ENCODE measurements at regions not wholly inside any gene's neighbourhood (a gene's known extent, or its start where the extent isn't known, plus 50 kb on each side); places are given as distances from the start of the nearest gene placed in this dataset.

GRCh38 chr4:154088741-154089140, 299.9 kb upstream of the SFRP2 start:
- no peak for DNase-seq (ENCODE audit: low read depth in 2 of 2)

- DNase-seq (ENCODE audit: low read depth in 2 of 2), result no peak
These were observed 297.4 kb upstream of the SFRP2 start for GRCh38 chr4:154086247-154086646.

- no peak for DNase-seq (ENCODE audit: low read depth in 2 of 2)
These were observed 296.0 kb upstream of the SFRP2 start for GRCh38 chr4:154084864-154085263.

GRCh38 chr4:154082760-154083535, 294.1 kb upstream of the SFRP2 start:
- DNase-seq (ENCODE audit: low read depth in 2 of 2), result no peak

- no peak for DNase-seq (ENCODE audit: low read depth in 2 of 2)
These were observed 292.5 kb upstream of the SFRP2 start for GRCh38 chr4:154081391-154081790.

GRCh38 chr4:154078504-154079350, 289.8 kb upstream of the SFRP2 start:
- DNase-seq (ENCODE audit: low read depth in 2 of 2), result no peak

GRCh38 chr4:154076921-154077320, 288.0 kb upstream of the SFRP2 start:
- DNase-seq (ENCODE audit: low read depth in 2 of 2), result no peak

- no peak for DNase-seq (ENCODE audit: low read depth in 2 of 2)
These were observed 284.4 kb upstream of the SFRP2 start for GRCh38 chr4:154073107-154073822.

- DNase-seq (ENCODE audit: low read depth in 2 of 2), result no peak
These were observed 278.9 kb upstream of the SFRP2 start for GRCh38 chr4:154067786-154068185.

GRCh38 chr4:154065368-154065767, 276.5 kb upstream of the SFRP2 start:
- DNase-seq (ENCODE audit: low read depth in 2 of 2), result no peak

GRCh38 chr4:154064244-154064643, 275.4 kb upstream of the SFRP2 start:
- no peak for DNase-seq (ENCODE audit: low read depth in 2 of 2)

GRCh38 chr4:154049457-154050181, 260.7 kb upstream of the SFRP2 start:
- no peak for DNase-seq (ENCODE audit: low read depth in 2 of 2)

- no peak for DNase-seq (ENCODE audit: low read depth in 2 of 2)
These were observed 258.9 kb upstream of the SFRP2 start for GRCh38 chr4:154047733-154048132.

GRCh38 chr4:154044742-154045485, 256.0 kb upstream of the SFRP2 start:
- no peak for DNase-seq (ENCODE audit: low read depth in 2 of 2)

GRCh38 chr4:154044108-154044531, 255.2 kb upstream of the SFRP2 start:
- DNase-seq (ENCODE audit: low read depth in 2 of 2), result no peak

- no peak for DNase-seq (ENCODE audit: low read depth in 2 of 2)
These were observed 252.8 kb upstream of the SFRP2 start for GRCh38 chr4:154041640-154042039.

GRCh38 chr4:154039435-154040343, 250.8 kb upstream of the SFRP2 start:
- no peak for DNase-seq (ENCODE audit: low read depth in 2 of 2)

GRCh38 chr4:154036856-154037255, 248.0 kb upstream of the SFRP2 start:
- no peak for DNase-seq (ENCODE audit: low read depth in 2 of 2)

GRCh38 chr4:154035341-154035740, 246.5 kb upstream of the SFRP2 start:
- DNase-seq (ENCODE audit: low read depth in 2 of 2), result no peak

GRCh38 chr4:154033921-154034320, 245.0 kb upstream of the SFRP2 start:
- no peak for DNase-seq (ENCODE audit: low read depth in 2 of 2)
